Uterus (tissue), 2 donors: ENCODE measurements at regions not wholly inside any gene's neighbourhood (a gene's known extent, or its start where the extent isn't known, plus 50 kb on each side); places are given as distances from the start of the nearest gene placed in this dataset.

ENCODE experiments used
- CTCF ChIP-seq, 4 experiments: fragments of 200-600 bp in 2 of 4; fragments of 450-650 bp in 2 of 4; sonication (generic) in 2 of 4; IDR thresholded peaks; one replicate each; pipeline ENCODE4 v1.5.1; 2016 to 2019; ENCODE audit warnings: antibody characterized with exemption in 4 of 4, mild to moderate bottlenecking in 2 of 4, moderate library complexity in 1 of 4
- POLR2A ChIP-seq, 2 donors: fragments of 450-650 bp; IDR thresholded peaks; one replicate each; pipeline ENCODE4 v1.6.1; 2016; ENCODE audit warnings: antibody characterized with exemption in 2 of 2, mild to moderate bottlenecking in 1 of 2, moderate library complexity in 1 of 2

GRCh38 chrX:140273921-140274320 is 230.9 kb downstream of the SOX3 start:
- TF ChIP-seq CTCF (IDR thresholded peaks at IDR 0.05) (no peak), POLR2A (IDR thresholded peaks at IDR 0.05) (no peak)
